Left lung (tissue), 4 donors: ENCODE measurements at regions not wholly inside any gene's neighbourhood (a gene's known extent, or its start where the extent isn't known, plus 50 kb on each side); places are given as distances from the start of the nearest gene placed in this dataset.

Experiments used
- ATAC-seq: fragments of 200-7000 bp; cut with Tn5 transposase; one replicate; pipeline ENCODE4 v1.9.1; 2020; ENCODE audit warnings: moderate library complexity
- DNase-seq, 4 donors: peaks; one replicate each; pipeline ENCODE4 v3.0.0-alpha.2; 2013 to 2020
- H3K27ac ChIP-seq, 2 donors: fragments of 200-600 bp; sonication (generic) in 1 of 2; one replicate each; pipeline versions ENCODE4 v1.5.0 to v1.8.0; 2020 to 2021
- H3K27me3 ChIP-seq, 2 donors: fragments of 200-600 bp; sonication (generic) in 1 of 2; one replicate each; pipeline versions ENCODE4 v1.5.0 to v1.8.0; 2020 to 2021
- H3K36me3 ChIP-seq, 2 donors: fragments of 200-600 bp; sonication (generic) in 1 of 2; one replicate each; pipeline versions ENCODE4 v1.5.0 to v1.8.0; 2020 to 2021
- H3K4me1 ChIP-seq, 2 donors: fragments of 200-600 bp; one replicate each; pipeline ENCODE4 v1.8.0; 2021
- H3K4me3 ChIP-seq, 2 donors: fragments of 200-600 bp; sonication (generic) in 1 of 2; one replicate each; pipeline versions ENCODE4 v1.5.0 to v1.8.0; 2020 to 2021; ENCODE audit warnings: mild to moderate bottlenecking in 1 of 2
- H3K9me3 ChIP-seq, 2 donors: fragments of 200-600 bp; sonication (generic) in 1 of 2; one replicate each; pipeline versions ENCODE4 v1.5.0 to v1.8.0; 2020 to 2021
- intact Hi-C, 2 donors: fragments of 100-400 bp; cut with DNase I; formaldehyde crosslinking; loops; one replicate each; pipeline versions ENCODE4 v1.11.2 to v1.14.2; 2022
- TF ChIP-seq, protein P1 (sequence below), 2 donors: fragments of 200-600 bp; sonication (generic) in 1 of 2; IDR thresholded peaks; one replicate each; pipeline versions ENCODE4 v1.5.0 to v1.8.0; 2021; ENCODE audit warnings: antibody characterized with exemption in 2 of 2
- donor health status: DM: no; HTN: yes; CAD: no.
- donor health status: DM: no; HTN: no; CAD: no.

DNA sequence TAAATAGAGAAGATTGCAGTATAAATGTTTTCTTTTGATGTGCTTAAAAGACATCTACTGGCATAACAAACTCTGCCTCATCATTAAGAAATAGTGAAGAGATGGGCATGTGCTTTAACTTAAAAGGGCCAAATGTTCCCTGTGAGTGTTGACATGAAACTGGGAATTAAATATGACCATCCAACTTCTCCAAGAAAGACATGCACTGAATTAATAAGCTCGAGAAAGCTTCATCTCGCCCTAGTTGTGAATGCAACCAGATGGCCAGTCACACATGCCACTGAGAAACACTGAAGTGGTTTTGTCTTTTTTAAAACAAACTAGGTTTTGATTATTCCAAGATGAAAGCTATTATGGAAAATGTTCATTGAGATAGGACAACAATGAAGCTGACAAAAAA lies 479.2 kb downstream of the RIT2 start:
- TF ChIP-seq, protein P1, sequence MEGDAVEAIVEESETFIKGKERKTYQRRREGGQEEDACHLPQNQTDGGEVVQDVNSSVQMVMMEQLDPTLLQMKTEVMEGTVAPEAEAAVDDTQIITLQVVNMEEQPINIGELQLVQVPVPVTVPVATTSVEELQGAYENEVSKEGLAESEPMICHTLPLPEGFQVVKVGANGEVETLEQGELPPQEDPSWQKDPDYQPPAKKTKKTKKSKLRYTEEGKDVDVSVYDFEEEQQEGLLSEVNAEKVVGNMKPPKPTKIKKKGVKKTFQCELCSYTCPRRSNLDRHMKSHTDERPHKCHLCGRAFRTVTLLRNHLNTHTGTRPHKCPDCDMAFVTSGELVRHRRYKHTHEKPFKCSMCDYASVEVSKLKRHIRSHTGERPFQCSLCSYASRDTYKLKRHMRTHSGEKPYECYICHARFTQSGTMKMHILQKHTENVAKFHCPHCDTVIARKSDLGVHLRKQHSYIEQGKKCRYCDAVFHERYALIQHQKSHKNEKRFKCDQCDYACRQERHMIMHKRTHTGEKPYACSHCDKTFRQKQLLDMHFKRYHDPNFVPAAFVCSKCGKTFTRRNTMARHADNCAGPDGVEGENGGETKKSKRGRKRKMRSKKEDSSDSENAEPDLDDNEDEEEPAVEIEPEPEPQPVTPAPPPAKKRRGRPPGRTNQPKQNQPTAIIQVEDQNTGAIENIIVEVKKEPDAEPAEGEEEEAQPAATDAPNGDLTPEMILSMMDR (IDR thresholded peaks at IDR 0.05): no peak
- Histone ChIP-seq H3K4me1 (no peaks in the 10 kb centered on the region), H3K27me3 (no peaks in the 10 kb centered on the region), H3K36me3 (no peaks in the 10 kb centered on the region), H3K4me3 (no peak overlapping the region), H3K9me3 (no peaks in the 10 kb centered on the region), H3K27ac (no peak overlapping the region)
- ATAC-seq (no peak), DNase-seq (no peak)
- intact Hi-C loops: no loop called here

DNA sequence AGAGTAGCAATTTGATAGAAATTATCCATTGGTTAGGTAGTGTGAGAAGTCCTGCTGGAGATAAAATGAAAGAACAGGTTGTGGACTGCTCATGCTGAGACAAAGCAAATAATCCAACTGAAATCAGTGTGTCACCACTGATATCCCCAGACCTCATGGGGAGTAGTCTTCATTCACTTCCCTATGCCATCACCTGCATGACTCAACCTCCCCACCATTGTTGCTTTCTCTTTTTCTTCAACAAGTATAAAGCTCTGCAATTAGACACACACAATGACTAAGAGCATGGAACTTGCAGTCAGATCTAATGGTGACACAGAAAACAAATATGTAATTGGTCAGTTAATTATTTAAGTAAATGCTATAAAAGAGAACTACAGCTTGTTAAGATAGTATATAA lies 475.3 kb downstream of the RIT2 start:
- TF ChIP-seq, protein P1 (IDR thresholded peaks at IDR 0.05): no peak
- intact Hi-C loops: no loop called here
- ATAC-seq: no peak

DNA sequence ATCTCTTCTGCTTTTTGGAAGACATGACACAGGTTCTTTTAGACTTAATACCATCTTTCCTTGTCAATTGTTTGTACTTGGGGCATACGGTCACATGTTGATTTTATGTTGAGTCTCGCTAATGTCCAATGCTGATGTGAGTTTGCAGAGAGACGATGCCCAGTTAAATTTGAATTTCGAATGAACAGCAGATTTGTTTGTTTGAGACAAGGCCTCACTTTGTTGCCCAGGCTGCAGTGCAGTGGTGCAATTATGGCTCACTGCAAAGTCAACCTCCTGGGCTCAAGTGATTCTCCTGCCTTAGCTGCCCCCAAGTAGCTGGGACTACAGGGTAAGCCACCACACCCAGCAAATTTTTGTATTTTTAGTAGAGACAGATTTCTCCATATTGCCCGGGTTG lies 473.5 kb downstream of the RIT2 start:
- no peak for ATAC-seq
- no peak overlapping the region for H3K27ac ChIP-seq
- H3K36me3 ChIP-seq: no peaks in the 10 kb centered on the region
- no peak overlapping the region for H3K4me3 ChIP-seq
- TF ChIP-seq, protein P1 (IDR thresholded peaks at IDR 0.05): no peak
- intact Hi-C loops: no loop called here
- no peaks in the 10 kb centered on the region for H3K27me3 ChIP-seq
- DNase-seq: no peak
- H3K4me1 ChIP-seq: no peaks in the 10 kb centered on the region
- no peaks in the 10 kb centered on the region for H3K9me3 ChIP-seq

More for the DNA sequence above, 475.3 kb downstream of the RIT2 start:
- H3K4me1 ChIP-seq: no peaks in the 10 kb centered on the region
- no peak for DNase-seq
- no peaks in the 10 kb centered on the region for H3K9me3 ChIP-seq
- H3K36me3 ChIP-seq: no peaks in the 10 kb centered on the region
- no peak overlapping the region for H3K27ac ChIP-seq
- no peak overlapping the region for H3K4me3 ChIP-seq
- no peaks in the 10 kb centered on the region for H3K27me3 ChIP-seq

DNA sequence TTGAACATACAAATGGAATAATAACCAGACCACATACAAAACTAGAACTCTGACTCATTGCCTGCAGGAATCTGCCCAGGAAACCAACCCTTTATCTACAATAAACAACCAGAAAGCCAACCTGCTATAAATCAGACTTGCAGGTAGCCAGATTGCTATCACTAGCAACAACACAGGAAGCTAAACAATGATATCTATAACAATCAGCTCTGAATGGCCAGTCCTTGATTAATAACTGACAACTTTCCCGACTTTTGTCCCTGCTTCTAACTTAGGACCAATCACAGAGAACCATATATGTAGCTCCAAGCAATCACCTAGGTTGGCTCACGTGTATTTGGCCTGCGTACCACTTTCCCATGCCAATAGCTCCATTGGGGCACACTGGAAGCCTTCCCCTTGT lies 470.8 kb downstream of the RIT2 start:
- Histone ChIP-seq H3K4me1 (no peaks in the 10 kb centered on the region), H3K4me3 (no peak overlapping the region), H3K9me3 (no peaks in the 10 kb centered on the region), H3K27me3 (no peaks in the 10 kb centered on the region), H3K27ac (no peak overlapping the region), H3K36me3 (no peaks in the 10 kb centered on the region)
- TF ChIP-seq, protein P1 (IDR thresholded peaks at IDR 0.05): no peak
- DNase-seq (no peak), ATAC-seq (no peak)
- intact Hi-C loops: no loop called here

DNA sequence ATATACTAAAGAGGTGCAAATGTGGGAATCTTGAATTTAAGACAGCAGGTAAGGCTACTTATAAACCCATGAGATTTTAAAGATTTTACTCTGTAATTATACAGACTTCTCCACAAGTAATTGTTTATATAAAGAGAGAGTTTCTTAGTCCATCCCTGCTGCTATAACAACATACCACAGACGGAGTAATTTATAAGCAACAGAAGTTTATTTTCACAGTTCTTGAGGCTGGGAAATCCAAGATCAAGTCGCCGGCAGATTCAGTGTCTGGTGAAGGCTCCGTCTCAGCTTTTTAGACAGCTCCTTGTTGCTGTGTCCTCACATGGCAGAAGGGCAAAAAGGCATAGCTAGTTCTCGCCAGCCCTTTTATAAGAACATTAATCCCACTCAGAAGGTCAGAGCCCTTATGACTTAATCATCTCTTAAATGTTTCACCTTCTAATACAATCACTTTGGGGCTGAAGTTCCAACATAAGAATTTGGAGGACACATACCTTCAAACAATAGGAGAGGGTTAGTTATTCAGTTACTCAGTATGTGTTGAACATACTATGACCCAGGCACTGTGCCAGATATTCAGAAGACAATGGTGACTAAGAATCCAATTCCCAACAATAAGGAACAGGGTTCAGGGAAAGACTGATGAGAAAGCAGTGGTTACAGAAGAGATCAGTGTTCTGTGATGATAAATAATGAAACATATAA lies 466.0 kb downstream of the RIT2 start:
- Histone ChIP-seq H3K9me3 (peaks cover 0 to 4% of the 10 kb centered on the region in 2 donors), H3K27ac (no peak overlapping the region), H3K4me1 (no peaks in the 10 kb centered on the region), H3K36me3 (no peaks in the 10 kb centered on the region), H3K4me3 (no peak overlapping the region), H3K27me3 (no peaks in the 10 kb centered on the region)
- no peak for DNase-seq
- TF ChIP-seq, protein P1 (IDR thresholded peaks at IDR 0.05): no peak
- ATAC-seq: no peak
- intact Hi-C loops: no loop called here
